Esophagus muscularis mucosa (tissue), 4 donors: ENCODE measurements at regions not wholly inside any gene's neighbourhood (a gene's known extent, or its start where the extent isn't known, plus 50 kb on each side); places are given as distances from the start of the nearest gene placed in this dataset.

ENCODE experiments used
- CTCF ChIP-seq, 3 experiments: fragments of 200-600 bp in 2 of 3; fragments of 450-650 bp in 1 of 3; sonication (generic) in 2 of 3; IDR thresholded peaks; one replicate each; pipeline ENCODE4 v1.5.1; 2017 to 2019; ENCODE audit warnings: antibody characterized with exemption in 3 of 3, mild to moderate bottlenecking in 2 of 3, moderate library complexity in 1 of 3
- EP300 ChIP-seq: sonication (generic); formaldehyde crosslinking; IDR thresholded peaks from one replicate; pipeline ENCODE4 v1.6.1; 2017; ENCODE audit warnings: antibody characterized with exemption
- POLR2A ChIP-seq: fragments of 450-650 bp; IDR thresholded peaks from one replicate; pipeline ENCODE4 v1.6.1; 2017; ENCODE audit warnings: antibody characterized with exemption, moderate library complexity, mild to moderate bottlenecking, low read depth
- POLR2AphosphoS5 ChIP-seq, 2 donors: sonication (generic); formaldehyde crosslinking; IDR thresholded peaks; one replicate each; pipeline ENCODE4 v1.6.1; 2017; ENCODE audit warnings: antibody characterized with exemption in 2 of 2

- TF ChIP-seq POLR2A (no peak), CTCF (IDR thresholded peaks at IDR 0.05) (no peak), POLR2AphosphoS5 (IDR thresholded peaks at IDR 0.05) (no peak), EP300 (no peak)
Observed at GRCh38 chr11:92411431-92411830, 186.8 kb downstream of the FAT3 start.
